HG03432 (cell line): ENCODE measurements at regions not wholly inside any gene's neighbourhood (a gene's known extent, or its start where the extent isn't known, plus 50 kb on each side); places are given as distances from the start of the nearest gene placed in this dataset.

Experiments used
- ATAC-seq: cut with Tn5 transposase; IDR thresholded peaks from one replicate; pipeline ENCODE4 v1.9.1; 2021; ENCODE audit warnings: mild to moderate bottlenecking, moderate library complexity; ENCODE audit not compliant: unreplicated experiment

DNA sequence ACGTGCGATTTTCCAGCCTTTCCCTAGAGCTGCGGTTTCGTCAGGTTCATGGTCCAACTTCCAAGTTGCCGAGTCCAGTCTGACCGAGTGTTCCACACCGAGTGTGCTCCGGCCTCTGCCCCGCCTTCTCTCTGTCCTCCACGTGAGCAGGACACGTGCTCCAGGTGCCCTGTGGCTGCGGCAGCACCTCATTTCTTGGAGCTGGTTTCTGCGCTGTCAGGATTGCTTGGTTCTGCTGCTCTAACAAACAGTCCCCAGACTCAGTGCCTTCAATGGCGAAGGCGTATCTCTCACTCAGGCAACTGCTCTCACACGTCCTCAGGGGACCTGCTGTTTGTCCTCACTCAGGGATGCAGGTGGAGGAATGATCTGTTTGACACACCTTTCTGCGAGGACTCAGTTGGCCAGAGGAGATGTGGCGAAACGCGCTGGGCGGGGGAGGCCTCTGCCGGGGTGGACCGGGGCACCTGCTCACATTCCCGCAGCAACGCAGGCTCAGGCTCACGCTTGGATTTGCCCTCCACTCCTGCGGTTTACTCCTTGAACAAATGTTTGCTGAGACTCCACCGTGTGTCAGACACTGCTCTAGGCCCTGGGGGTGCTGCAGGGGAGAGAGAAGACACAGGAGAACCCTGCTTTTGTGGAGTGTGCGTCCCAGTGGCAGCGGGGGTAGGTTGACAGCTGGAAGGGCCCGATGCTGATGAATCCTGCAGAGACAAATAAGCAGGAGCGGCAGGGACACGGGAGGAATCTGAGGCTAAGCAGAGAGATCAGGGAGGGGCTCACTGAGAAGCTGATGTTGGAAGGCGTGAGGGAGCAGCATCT, 63.4 kb upstream of the FBRSL1 start:
- ATAC-seq, result no peak

DNA sequence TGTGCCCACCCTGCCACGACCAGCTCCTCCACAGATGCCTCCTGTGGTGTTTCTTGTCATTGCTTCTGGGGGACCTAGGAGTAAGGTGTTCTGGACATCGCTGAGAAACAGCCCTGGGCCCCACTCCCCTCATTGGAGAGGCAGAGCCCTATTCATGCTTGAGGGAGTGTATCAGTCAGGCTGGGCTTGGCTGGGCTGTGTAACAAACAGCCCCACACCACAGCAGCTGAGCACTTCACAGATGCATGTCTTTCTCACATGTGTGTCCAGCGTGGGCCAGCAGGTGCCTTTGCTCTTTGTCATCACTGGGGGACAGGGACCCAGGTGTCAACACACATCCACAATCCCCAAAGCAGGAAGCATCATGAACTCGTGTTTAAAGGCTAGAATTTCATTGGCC, 65.1 kb upstream of the FBRSL1 start:
- no peak for ATAC-seq

DNA sequence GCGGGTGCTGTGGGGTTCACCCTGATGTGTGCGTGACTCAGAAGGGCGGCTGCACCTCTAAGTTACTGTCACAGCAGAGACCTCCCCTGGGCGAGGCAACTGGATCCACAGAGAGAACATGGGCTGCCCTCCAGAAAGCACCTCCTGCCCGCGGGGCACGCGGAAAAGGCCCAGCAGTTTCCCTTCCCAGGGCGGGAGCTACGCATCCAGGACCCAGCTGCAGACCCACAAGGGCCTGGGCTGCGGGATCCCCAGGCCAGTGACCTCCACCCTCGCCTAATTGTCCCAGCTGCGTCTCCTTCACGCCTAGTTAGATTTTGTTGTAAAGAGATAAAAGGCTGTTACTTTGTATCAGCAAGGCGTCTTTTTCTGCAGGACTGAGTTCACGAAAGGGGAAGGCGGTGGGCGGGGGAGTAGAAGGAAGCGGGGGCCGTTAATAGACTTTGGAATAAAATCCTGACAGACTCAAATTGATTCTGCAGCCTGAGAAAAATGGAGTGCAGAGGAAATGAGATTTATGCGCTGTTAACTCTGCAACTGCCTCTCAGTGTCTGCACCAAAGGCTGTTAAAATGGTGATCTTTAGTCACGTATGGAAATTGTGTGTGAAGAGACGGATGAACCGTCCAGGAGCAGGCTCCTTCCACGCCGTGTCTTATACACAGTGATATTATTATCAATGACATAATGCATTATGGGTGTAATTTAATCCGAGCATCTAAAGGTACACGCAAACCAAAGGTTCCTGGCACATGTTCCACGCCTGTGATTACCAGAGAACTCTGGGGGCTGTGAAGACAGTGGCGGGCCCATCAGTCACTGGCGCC, 65.9 kb upstream of the FBRSL1 start:
- ATAC-seq, result no peak

DNA sequence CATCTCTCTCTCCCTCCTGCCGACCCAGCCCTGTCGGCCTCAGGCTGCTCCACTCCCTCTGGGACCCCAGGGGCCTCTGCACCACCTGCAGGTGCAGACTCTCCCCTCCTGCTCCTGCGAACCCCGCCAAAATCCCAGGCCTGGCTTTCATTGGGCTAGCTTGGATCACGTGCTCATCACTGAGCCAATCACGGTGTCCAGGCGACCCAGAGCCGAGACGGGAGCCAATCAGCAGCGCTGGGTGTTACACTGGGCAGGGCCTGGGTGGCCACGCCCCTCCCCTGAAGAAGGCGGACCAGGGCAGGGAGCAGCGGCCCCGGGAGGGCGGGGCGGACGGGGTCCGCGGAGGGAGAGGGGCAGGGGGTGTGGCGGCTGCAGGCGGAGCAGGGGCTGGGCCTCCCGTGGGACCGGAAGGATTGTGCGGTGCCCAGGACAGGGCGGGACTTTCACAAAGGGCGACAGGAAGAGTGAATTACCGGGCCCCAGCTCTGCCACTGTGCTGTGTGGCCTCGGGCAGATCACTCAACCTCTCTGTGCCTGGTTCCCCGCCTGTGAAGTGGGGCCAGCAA, 66.6 kb upstream of the FBRSL1 start:
- no peak for ATAC-seq

DNA sequence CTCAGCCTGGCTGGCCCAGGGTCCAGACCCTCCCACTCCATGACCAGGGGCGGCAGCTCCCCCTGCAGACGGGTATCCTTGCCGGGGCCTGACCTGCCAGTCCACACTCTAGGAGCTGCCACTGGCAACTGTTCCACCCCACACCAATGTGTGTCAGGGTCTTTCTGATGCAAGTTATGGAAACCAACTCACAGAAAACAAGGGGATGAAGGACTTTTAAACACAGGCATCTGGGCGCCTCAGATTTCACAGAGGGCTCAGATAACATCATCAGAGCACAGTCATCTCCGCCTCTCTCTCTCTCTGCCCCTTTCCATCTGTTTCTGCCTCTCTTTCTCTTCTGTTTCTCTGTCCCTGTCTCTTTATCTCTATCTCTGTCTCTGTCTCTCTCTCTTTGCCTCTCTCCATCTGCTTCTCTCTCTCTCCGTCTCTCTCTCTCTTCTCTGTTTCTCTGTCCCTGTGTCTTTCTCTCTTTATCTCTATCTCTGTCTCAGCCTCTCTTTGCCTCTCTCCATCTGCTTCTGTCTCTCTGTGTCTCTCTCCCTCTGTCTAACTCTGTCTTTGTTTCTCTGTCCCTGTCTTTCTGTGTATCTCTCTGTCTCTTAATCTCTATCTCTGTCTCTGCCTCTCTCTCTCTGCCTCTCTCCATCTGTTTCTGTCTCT, 67.4 kb upstream of the FBRSL1 start:
- no peak for ATAC-seq

DNA sequence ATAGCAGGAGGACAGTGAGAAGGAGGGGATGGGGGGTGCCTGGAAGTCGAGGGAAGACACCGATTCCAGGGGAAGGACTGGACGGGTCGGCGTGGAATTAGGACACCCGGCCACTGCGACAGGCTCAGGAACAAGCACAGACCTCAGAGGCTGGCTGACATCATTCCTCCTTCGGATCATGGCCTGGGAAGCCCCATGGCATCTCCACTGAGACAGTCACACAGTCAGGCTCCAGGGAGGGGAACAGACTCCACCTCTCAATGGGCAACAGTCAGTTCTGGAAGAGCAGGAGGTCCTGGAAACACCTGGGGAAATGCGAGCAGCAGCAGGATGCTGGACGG, 67.9 kb upstream of the FBRSL1 start:
- ATAC-seq, result no peak

DNA sequence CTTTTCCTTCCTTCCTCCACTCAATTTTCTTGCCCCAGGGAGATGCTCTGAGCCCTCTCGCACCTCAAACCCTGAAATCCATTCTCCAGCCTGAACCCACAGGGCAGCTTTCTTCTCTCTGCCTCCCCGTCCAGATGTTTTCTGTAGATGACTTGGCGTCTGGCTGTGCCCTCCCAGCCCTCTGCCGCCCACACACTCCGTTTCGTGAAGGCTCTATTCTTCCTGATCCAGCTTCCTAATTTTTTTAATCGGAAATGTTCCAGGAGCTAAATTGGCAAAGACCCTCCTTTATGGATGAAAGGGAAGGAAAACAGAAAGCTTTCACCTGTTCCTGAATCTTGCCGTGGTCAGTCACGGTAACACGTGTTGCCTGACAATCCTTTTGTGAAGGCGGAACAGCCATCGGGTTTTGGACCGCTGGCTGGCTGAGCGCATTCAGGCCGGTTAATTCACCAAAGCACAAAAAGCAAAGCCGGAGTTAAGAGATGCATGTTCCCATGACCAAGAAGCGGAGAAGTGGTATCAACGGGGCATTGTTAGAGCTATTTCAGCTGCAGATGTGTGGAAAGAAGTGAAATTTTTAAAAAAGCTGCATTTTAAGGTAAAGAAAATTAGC, 70.2 kb upstream of the FBRSL1 start:
- ATAC-seq, result no peak

DNA sequence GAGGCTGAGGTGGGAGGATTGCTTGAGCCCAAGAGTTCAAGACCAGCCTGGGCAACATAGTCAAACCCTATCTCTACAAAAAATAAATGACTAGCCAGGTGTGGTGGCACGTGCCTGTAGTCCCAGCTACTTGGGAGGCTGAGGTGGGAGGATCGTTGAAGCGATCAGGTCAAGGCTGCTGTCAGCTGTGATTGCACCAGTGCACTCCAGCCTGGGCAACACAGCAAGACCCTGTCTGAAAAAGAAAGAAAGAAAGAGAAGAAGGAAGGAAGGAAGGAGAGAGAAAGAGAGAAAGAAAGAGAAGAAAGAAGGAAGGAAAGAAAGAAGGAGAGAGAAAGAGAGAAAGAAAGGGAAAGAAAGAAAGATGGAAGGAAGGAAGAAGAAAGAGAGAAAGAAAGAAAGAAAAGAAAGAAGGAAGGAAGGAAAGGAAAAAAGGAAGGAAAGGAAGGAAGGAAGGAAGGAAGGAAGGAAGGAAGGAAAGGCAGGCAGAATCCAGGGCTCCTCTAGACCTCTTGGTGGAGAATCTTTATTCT, 71.5 kb upstream of the FBRSL1 start:
- no peak for ATAC-seq

DNA sequence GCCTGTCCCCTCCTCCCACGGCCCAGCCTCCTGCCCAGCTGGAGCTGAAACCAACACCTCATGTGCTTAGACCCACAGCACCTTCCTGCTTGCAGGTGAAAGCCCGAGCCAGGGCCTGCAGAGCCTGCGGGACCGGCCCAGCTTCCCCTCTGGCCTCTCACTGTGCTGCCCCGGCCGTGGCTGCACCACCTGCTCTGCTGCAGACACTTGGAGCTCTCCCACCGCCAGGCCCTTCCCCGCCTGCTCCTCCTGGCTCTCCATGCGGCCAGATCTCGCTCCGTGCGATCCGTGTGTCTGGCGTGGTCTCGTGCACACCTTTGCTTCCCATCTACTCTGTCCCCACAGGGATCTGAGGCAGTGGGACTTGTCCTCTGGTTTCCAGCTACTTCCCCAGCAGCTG, 72.2 kb upstream of the FBRSL1 start:
- ATAC-seq, result no peak

DNA sequence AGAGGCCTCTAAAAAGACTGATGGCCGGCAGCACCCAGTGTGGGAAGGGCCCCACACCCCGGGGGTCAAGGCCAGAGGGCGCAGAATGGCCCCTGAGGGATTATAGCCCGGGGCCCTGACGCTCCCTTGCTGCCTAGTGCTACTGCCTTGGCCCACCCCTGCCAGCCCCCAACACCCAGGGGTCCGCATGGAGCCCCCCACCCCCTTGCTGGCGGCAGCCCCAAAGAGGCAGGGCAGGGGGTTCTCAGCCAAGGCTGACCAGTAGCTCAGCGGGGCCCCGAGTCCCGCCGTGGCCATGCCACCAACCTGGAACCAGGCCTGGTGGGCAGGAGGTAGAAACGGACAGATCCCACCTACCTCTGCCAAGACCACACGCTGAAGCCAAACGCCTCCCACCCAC, 73.1 kb upstream of the FBRSL1 start:
- ATAC-seq, result no peak

DNA sequence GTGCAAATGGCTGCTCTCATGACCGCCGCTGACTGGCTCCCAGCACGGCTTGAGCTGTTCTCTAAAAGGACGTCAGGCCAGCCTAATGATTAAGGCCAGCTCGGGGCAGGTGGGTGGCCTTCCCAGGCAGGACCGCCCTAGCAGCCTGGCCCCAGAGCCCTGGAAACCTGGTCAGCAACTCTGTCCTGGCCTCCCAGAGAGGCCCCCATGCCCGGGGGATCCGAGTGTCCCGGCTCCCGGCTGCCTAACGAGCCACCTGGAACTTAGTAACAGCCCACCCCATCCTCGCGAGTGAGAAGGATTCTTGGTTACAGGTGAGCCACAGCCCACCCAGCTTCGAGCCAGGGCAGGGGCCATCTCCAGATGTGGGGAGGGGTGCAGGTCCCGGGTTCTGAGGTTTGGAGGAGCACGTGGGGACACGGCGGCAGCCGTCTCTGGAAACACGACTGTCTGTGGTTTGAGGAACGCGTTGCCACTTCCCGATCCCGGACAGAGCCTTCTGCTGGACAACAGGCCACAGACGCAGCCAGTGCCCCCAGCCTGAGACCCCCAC, 73.8 kb upstream of the FBRSL1 start:
- no peak for ATAC-seq

DNA sequence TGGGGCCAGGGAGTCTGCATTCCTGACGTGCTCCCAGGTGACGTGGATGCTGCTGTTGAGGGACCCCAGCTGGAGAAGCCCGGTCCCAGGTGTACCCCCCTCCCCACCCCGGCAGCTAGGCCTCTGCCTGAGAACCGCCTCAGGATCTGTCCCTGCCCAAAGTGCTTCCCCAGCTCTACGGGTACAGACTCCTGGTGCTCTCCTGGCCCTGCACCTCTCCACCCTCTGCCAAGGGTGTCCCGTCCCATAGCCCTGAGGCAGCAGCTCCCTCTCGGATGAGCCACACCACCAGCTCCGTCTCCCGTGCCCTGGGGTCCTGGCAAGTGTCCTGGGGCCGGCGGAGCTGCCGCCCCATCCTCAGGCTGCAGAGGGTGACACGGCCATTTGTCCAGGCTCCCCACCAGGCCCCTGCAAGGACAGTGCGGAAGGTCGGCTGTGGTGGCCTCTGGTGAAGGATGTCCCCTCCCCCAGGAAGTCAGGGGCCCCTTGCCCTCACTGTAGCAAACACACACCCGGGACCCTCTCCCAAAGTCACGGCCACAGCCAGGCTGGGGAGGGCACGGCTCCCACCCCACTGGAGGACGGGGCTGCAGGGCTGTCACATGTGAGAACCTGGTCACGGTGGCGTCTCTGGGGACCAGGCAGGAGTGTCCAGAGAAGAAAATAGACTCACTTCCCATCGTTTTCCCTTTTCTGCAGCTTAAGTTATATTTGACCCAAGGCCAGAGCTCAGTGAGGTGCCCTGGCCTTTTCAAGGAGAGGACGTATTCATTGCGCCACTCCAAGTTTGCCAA, 74.4 kb upstream of the FBRSL1 start:
- ATAC-seq, result peak; percentile 8

DNA sequence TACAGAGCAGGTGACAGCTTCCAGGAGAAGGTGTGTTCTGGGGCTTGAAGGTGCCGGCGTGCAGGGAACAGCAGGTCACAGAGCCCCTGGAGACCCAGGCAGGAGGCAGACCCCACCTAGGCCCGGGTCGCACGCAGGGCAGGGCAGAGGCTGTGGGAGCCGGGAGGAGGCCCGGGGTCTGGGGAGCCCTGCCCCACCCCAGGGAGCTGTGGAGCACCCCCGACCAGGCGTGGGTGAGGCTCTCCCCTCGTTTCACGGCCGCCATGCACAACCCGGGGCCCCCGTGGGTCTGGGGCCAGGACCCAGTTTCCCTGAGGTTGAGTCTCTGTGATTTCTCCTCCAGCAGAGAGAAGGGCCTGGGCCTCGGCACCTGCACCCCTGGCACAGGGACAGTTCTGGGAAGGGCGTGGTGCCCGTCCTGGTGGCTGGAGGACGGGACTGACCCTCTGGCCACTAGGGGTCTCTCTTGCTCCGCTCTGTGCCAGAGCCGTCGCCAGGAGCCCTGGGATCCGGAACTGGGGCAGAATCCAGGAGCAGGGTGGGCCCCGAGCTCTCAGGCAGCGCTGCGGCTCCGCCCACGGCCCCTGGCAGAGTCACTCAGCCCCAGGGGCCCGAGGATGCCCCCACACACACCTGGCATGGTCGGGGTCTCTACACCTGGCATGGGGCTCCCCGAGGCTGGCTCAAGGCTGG, 75.2 kb upstream of the FBRSL1 start:
- peak; percentile 69 for ATAC-seq

DNA sequence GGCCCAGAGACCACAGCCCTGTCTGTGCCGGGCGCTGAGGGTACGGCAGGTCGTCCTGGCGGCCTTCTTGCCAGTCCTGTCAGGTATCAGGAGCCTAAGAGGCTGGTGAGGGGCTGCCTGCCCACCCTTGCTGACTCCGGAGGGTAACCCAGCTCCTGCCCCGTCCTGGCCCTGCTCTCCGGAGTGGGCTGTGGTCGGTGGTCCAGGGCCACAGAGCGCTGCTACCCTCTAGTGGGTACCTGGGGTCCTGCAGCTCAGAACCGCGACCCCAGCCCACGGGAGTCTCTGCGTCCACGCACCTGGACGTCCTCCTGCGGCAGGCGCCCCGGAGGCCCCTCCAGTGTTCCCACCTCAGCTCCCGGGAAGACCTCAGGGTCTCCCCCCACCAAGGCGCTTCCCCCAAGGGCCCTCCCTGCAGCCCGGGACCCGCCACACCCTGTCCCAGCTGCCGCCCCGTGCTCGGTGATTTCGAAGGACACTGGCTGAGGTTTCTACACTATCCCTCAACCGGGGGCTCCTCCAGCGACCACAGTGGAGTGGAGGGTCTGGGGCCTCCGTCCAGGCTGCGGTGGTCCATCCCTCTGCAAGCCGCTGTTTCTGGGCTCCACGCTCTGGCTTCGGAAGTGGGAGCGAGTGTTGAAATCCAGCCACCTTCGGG, 75.9 kb upstream of the FBRSL1 start:
- no peak for ATAC-seq

DNA sequence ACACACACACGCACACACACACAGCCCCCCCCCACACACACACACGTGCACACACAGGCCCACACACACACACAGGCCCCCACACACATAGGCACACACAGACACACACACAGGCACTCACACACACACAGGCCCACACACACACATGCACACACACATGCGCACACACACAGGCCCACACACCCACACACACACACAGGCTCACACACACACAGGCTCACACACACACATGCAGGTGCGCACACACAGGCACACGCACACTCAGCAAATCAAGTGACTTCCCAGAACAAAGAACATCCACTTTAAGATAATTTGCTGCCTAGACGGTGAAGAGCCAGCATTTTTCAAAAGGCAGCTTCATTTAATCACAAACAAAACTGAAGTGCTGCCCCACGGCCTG, 78.5 kb upstream of the FBRSL1 start:
- ATAC-seq, result no peak

DNA sequence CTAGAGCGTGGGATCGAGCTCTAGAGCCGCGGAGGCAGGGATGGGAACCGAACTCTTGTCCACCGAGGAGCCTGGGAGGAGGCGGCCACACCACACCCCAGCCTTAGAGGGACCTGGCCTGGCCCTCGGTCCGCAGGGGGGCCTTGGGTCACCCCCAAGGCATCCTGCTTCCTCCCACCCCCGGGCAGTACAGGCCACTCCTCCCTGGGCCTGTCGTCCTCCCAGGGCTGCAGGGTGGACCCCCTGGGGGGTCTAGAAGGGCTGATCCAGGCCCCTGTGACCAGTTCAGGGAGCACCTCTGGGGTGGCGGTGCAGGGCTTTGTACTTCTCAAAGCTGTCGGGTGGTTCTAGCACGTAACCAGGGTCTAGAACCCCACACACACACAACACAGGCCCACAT, 79.1 kb upstream of the FBRSL1 start:
- ATAC-seq, result no peak

DNA sequence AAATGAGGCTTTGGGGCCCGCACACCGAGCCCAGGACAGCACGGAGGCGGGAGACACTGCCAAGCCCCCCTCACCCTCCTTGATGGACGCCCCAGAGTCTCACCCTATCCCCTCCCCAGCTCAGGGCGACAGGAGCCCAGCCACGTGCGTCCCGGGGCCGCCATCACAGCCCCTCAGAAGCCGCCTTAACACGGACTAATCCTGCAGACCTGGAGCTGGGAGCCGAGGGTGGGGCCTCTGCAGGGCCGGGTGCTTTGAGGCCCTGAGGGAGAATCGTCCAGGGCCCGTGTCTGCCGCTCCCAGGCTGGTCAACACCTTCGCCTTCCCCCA, 79.7 kb upstream of the FBRSL1 start:
- ATAC-seq, result no peak

DNA sequence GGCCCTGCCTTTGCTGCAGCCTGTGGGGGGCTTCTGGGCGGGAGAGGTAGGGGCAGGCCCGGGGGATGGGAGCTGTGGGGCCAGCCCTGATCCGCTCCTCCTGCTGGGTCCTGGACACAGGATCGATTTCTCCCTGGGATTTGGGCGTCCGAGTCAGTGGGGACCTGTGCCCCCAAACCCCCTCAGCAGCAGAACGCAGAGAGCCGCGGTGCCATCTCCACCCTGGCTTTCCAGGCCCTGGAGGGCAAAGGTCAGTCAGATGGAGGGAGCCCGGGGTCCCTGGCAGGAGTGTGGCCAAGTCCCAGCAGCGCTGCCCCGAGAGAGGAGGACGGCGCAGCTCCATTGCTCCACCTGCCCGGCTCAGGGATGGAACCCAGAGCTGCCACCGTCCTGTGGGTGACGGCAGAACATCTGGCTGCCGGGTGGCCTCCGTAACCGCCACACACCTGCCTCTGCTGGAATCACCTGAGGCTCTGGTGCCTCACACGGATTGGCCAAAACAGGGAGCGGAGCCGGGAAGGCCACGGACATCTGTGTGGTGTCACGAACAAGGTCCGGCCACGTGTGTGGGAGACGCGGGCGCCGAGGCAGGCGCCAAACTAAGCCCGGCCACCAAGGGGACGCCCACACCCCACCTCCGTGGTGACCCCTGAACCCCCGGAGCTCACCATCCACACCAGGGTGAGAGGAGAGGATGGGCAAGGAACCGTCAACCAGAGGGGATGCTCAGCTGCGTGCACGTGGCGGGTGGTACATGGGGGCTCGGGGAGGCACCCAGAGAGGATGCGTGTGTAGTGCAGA, 80.3 kb upstream of the FBRSL1 start:
- ATAC-seq, result no peak
